Small intestine (tissue), 7 donors: ENCODE measurements at regions not wholly inside any gene's neighbourhood (a gene's known extent, or its start where the extent isn't known, plus 50 kb on each side); places are given as distances from the start of the nearest gene placed in this dataset.

ENCODE experiments used
- DNase-seq, 2 donors: peaks; one replicate each; pipeline versions ENCODE4 v3.0.0 to v3.0.0-alpha.2; 2013
- FAIRE-seq: peaks from 2 replicates; lab custom pipeline; 2012; peaks lifted over from hg19 to GRCh38; lab: Jason Lieb, UNC
- H3K27ac ChIP-seq, 3 donors: one replicate each; pipeline ENCODE4 v1.5.1; 2013; ENCODE audit warnings: low read length in 2 of 3, mild to moderate bottlenecking in 2 of 3, control low read depth in 1 of 3, inconsistent platforms in 1 of 3, low read depth in 1 of 3, moderate library complexity in 1 of 3
- H3K27me3 ChIP-seq, 3 donors: one replicate each; pipeline ENCODE4 v1.6.1; 2013; ENCODE audit warnings: low read length in 3 of 3, inconsistent platforms in 1 of 3; ENCODE audit not compliant: control insufficient read depth in 3 of 3, insufficient read depth in 3 of 3
- H3K36me3 ChIP-seq, 3 donors: one replicate each; pipeline ENCODE4 v1.6.1; 2013; ENCODE audit warnings: low read length in 3 of 3, inconsistent platforms in 1 of 3, low read depth in 1 of 3, mild to moderate bottlenecking in 1 of 3, moderate library complexity in 1 of 3; ENCODE audit not compliant: control insufficient read depth in 3 of 3, insufficient read depth in 2 of 3
- H3K4me1 ChIP-seq, 3 donors: one replicate each; pipeline ENCODE4 v1.6.1; 2013; ENCODE audit warnings: low read length in 2 of 3, inconsistent platforms in 1 of 3, low read depth in 1 of 3, mild to moderate bottlenecking in 1 of 3, moderate library complexity in 1 of 3; ENCODE audit not compliant: control insufficient read depth in 3 of 3, insufficient read depth in 2 of 3
- H3K4me3 ChIP-seq, 3 donors: one replicate each; pipeline ENCODE4 v1.5.1; 2013; ENCODE audit warnings: low read length in 3 of 3, control low read depth in 1 of 3, inconsistent platforms in 1 of 3, low read depth in 1 of 3, mild to moderate bottlenecking in 1 of 3, moderate library complexity in 1 of 3
- H3K9me3 ChIP-seq, 2 donors: one replicate each; pipeline ENCODE4 v1.6.1; 2013; ENCODE audit warnings: low read depth in 1 of 2, low read length in 1 of 2; ENCODE audit not compliant: control insufficient read depth in 2 of 2, insufficient read depth in 1 of 2
- WGBS, 3 donors: extraction: QIAGEN DNeasy Blood & Tissue Kit; methylation state at CpG; one replicate each; pipeline ENCODE4 v1.1.7; 2013; 5-methylcytosine and 5-hydroxymethylcytosine counted together
- donor health status: healthy with polysubstance abuse.
- donor health status: control.
- donor health status: control.
- donor health status: Bipolar disorder and iron deficiency.
- donor health status: healthy.

DNA sequence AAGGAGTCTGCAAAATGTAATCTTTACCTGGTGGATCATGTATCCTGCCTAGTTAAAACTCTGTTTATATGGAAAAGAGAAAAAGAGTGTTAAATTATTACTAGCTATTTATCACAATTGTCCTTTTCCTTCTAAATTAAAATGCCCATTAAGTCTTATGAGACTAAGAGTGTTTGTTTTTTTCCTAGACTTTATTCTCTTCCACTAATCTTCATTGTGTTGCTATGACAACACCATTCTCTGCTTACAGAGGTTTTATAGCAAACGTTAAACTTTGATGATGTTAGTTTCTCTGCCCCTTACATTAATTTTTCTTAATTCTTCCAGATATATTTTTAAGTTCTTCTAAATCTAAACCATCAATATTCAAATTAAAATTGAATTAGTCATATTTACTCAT lies 420.8 kb downstream of the TBC1D32 start:
- FAIRE-seq = no peak
- DNase-seq = no peak
- H3K36me3 ChIP-seq = no peaks in the 10 kb centered on the region
- H3K9me3 ChIP-seq = no peaks in the 10 kb centered on the region
- WGBS, 3 donors = 20 to 34% (median 34%) methylated on average over 1 of the region's 1 CpG
- H3K27ac ChIP-seq = no peak overlapping the region
- no peaks in the 10 kb centered on the region for H3K4me1 ChIP-seq
- no peaks in the 10 kb centered on the region for H3K27me3 ChIP-seq
- H3K4me3 ChIP-seq = no peak overlapping the region

DNA sequence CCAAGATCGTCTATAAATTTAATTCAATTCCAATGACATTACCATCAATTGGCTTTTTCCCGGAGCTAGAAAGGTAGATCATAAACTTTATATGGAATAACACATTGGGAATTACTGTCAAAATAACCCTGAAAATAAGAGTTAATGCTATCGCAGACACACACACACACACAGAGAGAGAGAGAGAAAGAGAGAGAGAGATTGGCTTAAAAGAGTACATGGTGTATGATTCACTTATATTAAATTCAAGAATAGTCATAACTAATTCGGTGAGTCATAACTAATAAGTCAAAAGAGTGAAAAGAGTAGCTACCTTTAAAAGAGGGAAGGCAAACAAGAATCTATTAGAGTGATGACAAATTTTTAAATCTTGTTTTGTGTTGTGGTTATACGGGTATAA lies 425.5 kb downstream of the TBC1D32 start:
- Histone ChIP-seq H3K9me3 (no peaks in the 10 kb centered on the region), H3K27me3 (no peaks in the 10 kb centered on the region), H3K4me3 (no peak overlapping the region), H3K4me1 (no peaks in the 10 kb centered on the region), H3K36me3 (no peaks in the 10 kb centered on the region), H3K27ac (no peak overlapping the region)
- no peak for DNase-seq
- 79 to 89% (median 83%) methylated on average over 5 of the region's 5 CpGs for WGBS, 3 donors
- FAIRE-seq = no peak

DNA sequence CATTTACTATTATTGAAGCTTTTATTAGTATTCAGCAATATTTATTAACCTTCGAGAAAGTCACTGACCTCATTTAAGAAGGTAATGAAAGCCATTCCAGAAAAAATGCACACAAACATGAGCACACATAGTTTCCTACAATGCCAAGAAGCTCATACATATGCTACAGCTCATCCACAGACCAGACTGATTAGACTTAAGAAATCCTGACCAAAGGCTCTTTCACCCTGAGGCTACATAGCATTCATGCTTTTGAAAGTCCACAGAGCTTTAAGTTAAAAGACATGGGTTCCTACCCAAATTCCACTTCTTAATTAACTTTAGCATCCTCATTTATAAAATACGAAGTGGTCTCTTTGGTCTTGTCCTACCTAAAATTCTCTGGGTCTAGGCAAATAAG lies 430.4 kb downstream of the TBC1D32 start:
- Histone ChIP-seq H3K36me3 (no peaks in the 10 kb centered on the region), H3K9me3 (no peaks in the 10 kb centered on the region), H3K4me3 (no peak overlapping the region), H3K27ac (no peak overlapping the region), H3K27me3 (no peaks in the 10 kb centered on the region), H3K4me1 (no peaks in the 10 kb centered on the region)
- 47 to 71% (median 65%) methylated on average over 2 of the region's 2 CpGs for WGBS, 3 donors
- FAIRE-seq = no peak
- DNase-seq = no peak

DNA sequence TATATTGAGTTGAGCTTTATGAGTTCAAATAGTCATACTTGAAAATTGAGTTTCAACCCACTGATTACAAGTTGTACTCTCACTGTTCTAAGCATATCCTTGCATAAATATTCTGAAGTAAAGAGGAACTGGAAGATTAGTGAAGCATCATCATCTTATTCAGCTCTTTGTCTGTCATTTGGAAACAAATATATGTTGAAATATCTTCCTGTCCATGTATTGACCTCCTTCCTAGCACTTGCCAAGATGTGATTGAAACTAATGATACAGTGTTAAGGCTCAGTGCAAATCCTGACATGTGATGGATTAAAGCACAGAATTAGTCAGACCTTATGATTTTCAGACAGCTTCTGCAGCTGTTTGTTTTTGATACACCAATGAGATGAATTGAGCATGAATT lies 434.3 kb downstream of the TBC1D32 start:
- FAIRE-seq (no peak), DNase-seq (no peak)
- Histone ChIP-seq H3K27ac (no peak overlapping the region), H3K4me1 (no peaks in the 10 kb centered on the region), H3K4me3 (no peak overlapping the region), H3K27me3 (no peaks in the 10 kb centered on the region), H3K36me3 (no peaks in the 10 kb centered on the region), H3K9me3 (no peaks in the 10 kb centered on the region)

DNA sequence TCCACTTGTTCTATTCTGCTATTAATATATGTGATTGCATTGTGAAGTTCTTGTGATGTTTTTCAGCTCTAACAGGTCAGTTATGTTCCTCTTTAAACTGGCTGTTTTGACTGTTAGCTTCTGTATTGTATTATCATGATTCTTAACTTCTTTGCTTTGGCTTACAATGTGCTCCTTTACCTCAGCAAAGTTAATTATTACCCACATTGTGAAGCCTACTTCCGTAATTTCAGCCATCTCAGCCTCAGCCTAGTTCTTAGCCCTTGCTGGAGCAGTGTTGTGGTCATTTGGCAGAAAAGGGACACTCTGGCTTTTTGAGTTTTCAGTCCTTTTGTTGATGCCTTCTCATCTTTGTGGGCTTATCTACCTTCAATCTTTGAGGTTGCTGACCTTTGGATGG lies 440.2 kb downstream of the TBC1D32 start:
- DNase-seq = no peak
- H3K27me3 ChIP-seq = no peaks in the 10 kb centered on the region

DNA sequence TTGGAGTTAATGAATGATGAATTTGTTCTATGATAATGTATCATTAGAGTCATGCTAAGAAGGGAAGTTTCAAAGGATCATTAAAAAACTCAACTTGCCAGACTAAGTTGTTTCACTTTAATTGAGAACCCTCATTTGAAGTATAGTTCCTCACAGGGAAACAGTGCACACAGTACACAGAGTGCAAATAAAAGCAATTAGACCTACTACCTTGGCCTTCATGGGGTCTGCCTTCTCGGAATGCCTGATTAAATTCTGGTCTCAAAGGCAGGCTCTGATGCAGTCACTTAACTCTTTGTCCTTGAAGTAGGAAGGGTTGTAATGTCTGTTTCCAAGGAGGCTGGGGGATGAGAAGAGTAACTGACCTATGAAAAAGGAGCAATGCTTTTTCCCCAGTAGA lies 457.3 kb downstream of the TBC1D32 start:
- FAIRE-seq = no peak
- H3K4me3 ChIP-seq = no peak overlapping the region
- WGBS, 3 donors = 50 to 80% (median 68%) methylated on average over 1 of the region's 1 CpG

More for the DNA sequence above, 440.2 kb downstream of the TBC1D32 start:
- Histone ChIP-seq H3K27ac (no peak overlapping the region), H3K4me1 (no peaks in the 10 kb centered on the region), H3K9me3 (peaks cover 0 to 6% of the 10 kb centered on the region in 2 donors), H3K4me3 (no peak overlapping the region), H3K36me3 (no peaks in the 10 kb centered on the region)
- FAIRE-seq = no peak
- 4 to 38% (median 15%) methylated on average over 1 of the region's 1 CpG for WGBS, 3 donors

DNA sequence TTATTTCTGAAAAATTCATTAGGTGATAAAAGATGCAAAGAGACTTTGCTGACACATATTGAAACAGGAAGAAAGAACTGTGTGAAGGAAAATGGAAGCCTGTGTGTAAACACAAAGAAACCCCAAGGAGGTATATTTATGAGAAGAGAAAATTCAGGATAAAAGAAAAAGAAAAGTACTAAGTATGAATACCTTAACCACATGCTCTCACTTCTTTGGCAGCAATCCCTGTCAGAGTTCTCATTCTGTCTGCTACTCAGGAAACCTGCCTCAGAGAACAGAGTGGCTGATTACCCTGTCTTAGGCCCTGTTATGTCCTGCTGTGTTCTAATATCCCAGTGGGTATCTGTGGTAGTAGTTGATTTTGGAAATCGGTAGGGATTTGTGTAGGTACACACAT lies 457.9 kb downstream of the TBC1D32 start:
- Histone ChIP-seq H3K9me3 (peaks cover 0 to 2% of the 10 kb centered on the region in 2 donors), H3K27me3 (no peaks in the 10 kb centered on the region), H3K36me3 (no peaks in the 10 kb centered on the region), H3K4me1 (no peaks in the 10 kb centered on the region), H3K4me3 (no peak overlapping the region), H3K27ac (no peak overlapping the region)
- WGBS, 3 donors = 71 to 81% (median 78%) methylated on average over 1 of the region's 1 CpG
- DNase-seq (no peak), FAIRE-seq (no peak)

More for the DNA sequence above, 457.3 kb downstream of the TBC1D32 start:
- DNase-seq = no peak
- Histone ChIP-seq H3K4me1 (no peaks in the 10 kb centered on the region), H3K9me3 (peaks cover 0 to 2% of the 10 kb centered on the region in 2 donors), H3K27me3 (no peaks in the 10 kb centered on the region), H3K36me3 (no peaks in the 10 kb centered on the region), H3K27ac (no peak overlapping the region)

DNA sequence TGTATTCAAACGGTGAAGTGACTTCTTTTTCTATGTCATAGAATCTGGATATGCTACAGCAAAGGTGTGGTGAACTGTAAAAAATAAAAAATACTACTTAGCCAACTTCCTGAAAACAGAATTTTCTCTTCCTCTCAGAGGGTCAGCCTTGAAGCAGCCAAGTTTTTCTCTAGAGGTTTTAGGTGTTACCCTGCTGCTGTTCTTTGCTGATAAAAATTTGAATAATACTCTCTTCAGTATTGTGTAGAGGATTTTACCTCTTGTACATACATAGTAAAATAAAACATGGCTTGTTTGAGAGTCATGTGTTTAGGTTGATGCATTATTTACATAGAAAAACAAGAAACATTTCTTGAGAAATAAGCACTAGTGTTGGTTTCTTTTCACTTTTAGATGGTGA lies 458.4 kb downstream of the TBC1D32 start:
- WGBS, 3 donors = 29 to 38% (median 29%) methylated on average over 1 of the region's 1 CpG
- DNase-seq (no peak), FAIRE-seq (no peak)
- Histone ChIP-seq H3K27me3 (no peaks in the 10 kb centered on the region), H3K36me3 (no peaks in the 10 kb centered on the region), H3K4me3 (no peak overlapping the region), H3K9me3 (peaks cover 0 to 2% of the 10 kb centered on the region in 2 donors), H3K4me1 (no peaks in the 10 kb centered on the region), H3K27ac (no peak overlapping the region)

DNA sequence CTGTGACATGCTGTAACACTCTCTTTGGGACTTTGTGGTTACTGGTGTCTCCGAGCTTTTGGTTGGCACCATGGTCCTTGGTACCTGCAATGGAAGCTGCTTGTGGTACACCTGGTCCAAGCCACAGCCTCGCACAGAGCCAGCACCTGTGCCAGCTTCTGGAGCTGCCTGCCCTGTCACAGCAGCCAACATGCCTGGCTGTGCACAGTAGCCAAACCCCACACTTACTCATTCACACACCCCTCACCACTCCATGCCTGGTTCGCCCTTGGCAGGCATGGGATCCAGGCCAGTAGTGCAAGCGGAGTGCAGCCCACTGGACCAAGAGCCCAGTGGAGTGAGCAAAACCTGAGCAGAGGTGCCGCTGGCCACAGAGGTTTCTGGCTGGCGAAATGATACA lies 459.9 kb downstream of the TBC1D32 start:
- 86 to 93% (median 92%) methylated on average over 6 of the region's 6 CpGs for WGBS, 3 donors

More for the DNA sequence above, 459.9 kb downstream of the TBC1D32 start:
- no peak overlapping the region for H3K4me3 ChIP-seq
- peaks cover 0 to 2% of the 10 kb centered on the region in 2 donors for H3K9me3 ChIP-seq
- no peaks in the 10 kb centered on the region for H3K36me3 ChIP-seq
- H3K27me3 ChIP-seq = no peaks in the 10 kb centered on the region
- no peak for DNase-seq
- no peaks in the 10 kb centered on the region for H3K4me1 ChIP-seq
- no peak for FAIRE-seq
- H3K27ac ChIP-seq = no peak overlapping the region
